IMR-90 (cell line): ENCODE measurements at regions not wholly inside any gene's neighbourhood (a gene's known extent, or its start where the extent isn't known, plus 50 kb on each side); places are given as distances from the start of the nearest gene placed in this dataset.

ENCODE experiments used
- ATAC-seq: fragments of 200-7000 bp; cut with Tn5 transposase; 2 replicates; pipeline ENCODE4 v1.9.1; 2020; ENCODE audit warnings: low read depth, mild to moderate bottlenecking, moderate library complexity
- BruUV-seq: library from RNA; stranded (reverse); fragments of 400-500 nt; replicated peaks from 2 replicates; lab custom pipeline; 2021; lab: Mats Ljungman, UMichigan
- CTCF ChIA-PET: fragments of 300-600 bp; formaldehyde crosslinking; extraction: SDS; loops from one replicate; lab custom pipeline; 2021; ENCODE audit warnings: antibody characterized with exemption; lab: Yijun Ruan, JAX
- POLR2A ChIA-PET: fragments of 300-600 bp; sonication (Branson Sonifier 250); formaldehyde crosslinking; loops from one replicate; lab custom pipeline; 2022; ENCODE audit warnings: antibody characterized with exemption; ENCODE audit not compliant: unreplicated experiment; lab: Charles Lee
- DNase-seq: peaks from one replicate; pipeline ENCODE4 v3.0.0; 2013
- H2AFZ ChIP-seq: replicated peaks from 2 replicates; pipeline ENCODE3; 2013; ENCODE audit warnings: low read length, mild to moderate bottlenecking; ENCODE audit not compliant: poor library complexity
- H2AK5ac ChIP-seq: 2 replicates; pipeline ENCODE4 v1.6.1; 2013; ENCODE audit warnings: low read depth, low read length, inconsistent platforms
- H2AK9ac ChIP-seq: replicated peaks from 2 replicates; pipeline ENCODE3; 2013; ENCODE audit warnings: mild to moderate bottlenecking, low read depth, low read length, moderate library complexity; ENCODE audit not compliant: poor library complexity
- H2BK120ac ChIP-seq: 2 replicates; pipeline ENCODE4 v1.6.1; 2013; ENCODE audit warnings: low read depth, low read length, inconsistent platforms
- H2BK15ac ChIP-seq: 3 replicates; pipeline ENCODE4 v1.6.1; 2013; ENCODE audit warnings: low read depth, low read length, inconsistent platforms
- H2BK20ac ChIP-seq: 2 replicates; pipeline ENCODE4 v1.6.1; 2013; ENCODE audit warnings: low read depth, mild to moderate bottlenecking, inconsistent platforms, low read length, moderate library complexity
- H2BK5ac ChIP-seq: 2 replicates; pipeline ENCODE4 v1.6.1; 2013; ENCODE audit warnings: mild to moderate bottlenecking, low read depth, low read length, inconsistent platforms; ENCODE audit not compliant: poor library complexity, severe bottlenecking
- H3K14ac ChIP-seq: replicated peaks from 2 replicates; pipeline ENCODE4 v1.6.1; 2013; ENCODE audit warnings: low read depth, low read length, inconsistent platforms
- H3K18ac ChIP-seq: 2 replicates; pipeline ENCODE4 v1.6.1; 2013; ENCODE audit warnings: low read depth, low read length, control low read depth
- H3K23ac ChIP-seq: 2 replicates; pipeline ENCODE4 v1.6.1; 2013; ENCODE audit warnings: low read depth, low read length, inconsistent platforms
- H3K27ac ChIP-seq: 2 replicates; pipeline ENCODE4 v1.5.1; 2013; ENCODE audit warnings: mild to moderate bottlenecking, control low read depth, low read length; ENCODE audit not compliant: insufficient read depth
- H3K27me3 ChIP-seq: 2 replicates; pipeline ENCODE4 v1.6.1; 2013; ENCODE audit warnings: low read length; ENCODE audit not compliant: control insufficient read depth, insufficient read depth
- H3K36me3 ChIP-seq: 2 replicates; pipeline ENCODE4 v1.6.1; 2013; ENCODE audit warnings: low read length, mixed read lengths; ENCODE audit not compliant: control insufficient read depth, insufficient read depth
- H3K4ac ChIP-seq: 2 replicates; pipeline ENCODE4 v1.6.1; 2013; ENCODE audit warnings: low read depth, low read length, inconsistent platforms
- H3K4me1 ChIP-seq: 2 replicates; pipeline ENCODE4 v1.6.1; 2013; ENCODE audit warnings: low read length, mixed read lengths; ENCODE audit not compliant: control insufficient read depth, insufficient read depth
- H3K4me2 ChIP-seq: 2 replicates; pipeline ENCODE4 v1.6.1; 2013; ENCODE audit warnings: low read depth, mild to moderate bottlenecking, control low read depth, low read length, moderate library complexity
- H3K4me3 ChIP-seq: 2 replicates; pipeline ENCODE4 v1.5.1; 2013; ENCODE audit warnings: low read depth, mild to moderate bottlenecking, control low read depth, low read length, moderate library complexity; ENCODE audit not compliant: insufficient read depth
- H3K56ac ChIP-seq: 2 replicates; pipeline ENCODE4 v1.6.1; 2013; ENCODE audit warnings: low read length, inconsistent platforms; ENCODE audit not compliant: insufficient read depth; ENCODE audit errors: extremely low read depth
- H3K79me1 ChIP-seq, 2 experiments: 2 replicates each; pipeline ENCODE4 v1.6.1; 2013; ENCODE audit warnings: low read length in 2 of 2, inconsistent platforms in 1 of 2, low read depth in 1 of 2
- H3K9ac ChIP-seq: 2 replicates; pipeline ENCODE4 v1.6.1; 2013; ENCODE audit warnings: low read depth, low read length, control low read depth
- H3K9me1 ChIP-seq: 2 replicates; pipeline ENCODE4 v1.6.1; 2013; ENCODE audit warnings: low read length, inconsistent platforms; ENCODE audit not compliant: insufficient read depth
- H3K9me3 ChIP-seq: 2 replicates; pipeline ENCODE4 v1.6.1; 2013; ENCODE audit warnings: low read length; ENCODE audit not compliant: control insufficient read depth, insufficient read depth
- H4K20me1 ChIP-seq: 2 replicates; pipeline ENCODE4 v1.6.1; 2013; ENCODE audit warnings: low read length, inconsistent platforms; ENCODE audit not compliant: insufficient read depth
- H4K5ac ChIP-seq: 2 replicates; pipeline ENCODE4 v1.6.1; 2013; ENCODE audit warnings: mild to moderate bottlenecking, low read depth, low read length, control low read depth
- H4K8ac ChIP-seq, 2 experiments: 2 replicates each; pipeline ENCODE4 v1.6.1; 2013; ENCODE audit warnings: low read depth in 2 of 2, low read length in 2 of 2, control low read depth in 1 of 2, inconsistent platforms in 1 of 2
- H4K91ac ChIP-seq: 2 replicates; pipeline ENCODE4 v1.6.1; 2013; ENCODE audit warnings: low read depth, low read length, inconsistent platforms; ENCODE audit not compliant: insufficient read depth
- BHLHE40 ChIP-seq: fragments of 150-350 bp; IDR thresholded peaks from 2 replicates; pipeline ENCODE4 v1.6.1; 2016; ENCODE audit warnings: mild to moderate bottlenecking, low read depth, low read length
- CEBPB ChIP-seq: IDR thresholded peaks from 2 replicates; pipeline ENCODE4 v1.6.1; 2012; ENCODE audit warnings: low read depth, low read length, improper control_type of control experiment
- CHD1 ChIP-seq: IDR thresholded peaks from 2 replicates; pipeline ENCODE4 v1.6.1; 2012; ENCODE audit warnings: low read depth, low read length, improper control_type of control experiment
- CTCF ChIP-seq: conservative IDR thresholded peaks from 2 replicates; pipeline ENCODE4 v1.5.1; 2012; ENCODE audit warnings: mild to moderate bottlenecking, low read depth, low read length, improper control_type of control experiment
- ELK1 ChIP-seq: fragments of 150-350 bp; IDR thresholded peaks from 2 replicates; pipeline ENCODE4 v1.6.1; 2016; ENCODE audit warnings: low read depth, mild to moderate bottlenecking, low read length, moderate library complexity, borderline replicate concordance
- FOS ChIP-seq: fragments of 150-350 bp; IDR thresholded peaks from 2 replicates; pipeline ENCODE4 v1.6.1; 2016; ENCODE audit warnings: low read depth, low read length
- MAFK ChIP-seq: IDR thresholded peaks from 2 replicates; pipeline ENCODE4 v1.6.1; 2012; ENCODE audit warnings: low read depth, low read length, improper control_type of control experiment
- MAZ ChIP-seq: IDR thresholded peaks from 2 replicates; pipeline ENCODE4 v1.6.1; 2012; ENCODE audit warnings: low read depth, mild to moderate bottlenecking, low read length, improper control_type of control experiment, moderate library complexity, borderline replicate concordance
- MXI1 ChIP-seq: IDR thresholded peaks from 2 replicates; pipeline ENCODE4 v1.6.1; 2012; ENCODE audit warnings: low read depth, mild to moderate bottlenecking, low read length, moderate library complexity, borderline replicate concordance
- NFE2L2 ChIP-seq: fragments of 150-350 bp; IDR thresholded peaks from 2 replicates; pipeline ENCODE4 v1.6.1; 2016; ENCODE audit warnings: low read depth, mild to moderate bottlenecking, low read length
- POLR2A ChIP-seq: IDR thresholded peaks from 2 replicates; pipeline ENCODE4 v1.6.1; 2012; ENCODE audit warnings: mild to moderate bottlenecking, low read depth, low read length
- RAD21 ChIP-seq: IDR thresholded peaks from 2 replicates; pipeline ENCODE4 v1.6.1; 2012; ENCODE audit warnings: low read length, improper control_type of control experiment
- RCOR1 ChIP-seq: IDR thresholded peaks from 2 replicates; pipeline ENCODE4 v1.6.1; 2012; ENCODE audit warnings: mild to moderate bottlenecking, low read length, improper control_type of control experiment; ENCODE audit not compliant: insufficient replicate concordance
- RFX5 ChIP-seq: IDR thresholded peaks from 2 replicates; pipeline ENCODE4 v1.8.0; 2012; ENCODE audit warnings: low read depth, mild to moderate bottlenecking, low read length, moderate library complexity
- SMC3 ChIP-seq: fragments of 150-350 bp; IDR thresholded peaks from 2 replicates; pipeline ENCODE4 v1.6.1; 2016; ENCODE audit warnings: low read depth, mild to moderate bottlenecking, antibody characterized with exemption, low read length, moderate library complexity
- USF2 ChIP-seq: fragments of 150-350 bp; IDR thresholded peaks from 2 replicates; pipeline ENCODE4 v1.6.1; 2017; ENCODE audit warnings: mild to moderate bottlenecking, antibody characterized with exemption, low read length, low read depth
- WGBS, 2 experiments: methylation state at CpG; one replicate each; pipeline versions ENCODE4 v1.1.5 to v1.1.7; 2013; ENCODE audit warnings: missing lambda C conversion rate in 2 of 2; ENCODE audit not compliant: insufficient read length in 1 of 2; ENCODE audit errors: extremely low coverage in 2 of 2; 5-methylcytosine and 5-hydroxymethylcytosine counted together
- dilution Hi-C: fragments of 300-500 bp; cut with HindIII; formaldehyde crosslinking; loops from one replicate; pipeline ENCODE4 v1.14.3; 2018; ENCODE audit warnings: low sequenced_read_pairs; ENCODE audit not compliant: unreplicated experiment
- in situ Hi-C: fragments of 300-500 bp; cut with MboI; formaldehyde crosslinking; loops from 3 replicates; pipeline ENCODE4 v1.14.3; 2019; ENCODE audit warnings: low sequenced_read_pairs, inconsistent platforms, mixed read lengths
- intact Hi-C: fragments of 100-400 bp; cut with micrococcal nuclease; formaldehyde crosslinking; loops from 2 replicates; pipeline ENCODE4 v1.10.0; 2022

- Histone ChIP-seq H3K4me1 (no peaks in the 10 kb centered on the region), H4K91ac (no peak overlapping the region), H3K27me3 (peaks cover 32% of the 10 kb centered on the region), H2BK15ac (no peak overlapping the region), H3K9me3 (peaks cover 2% of the 10 kb centered on the region; the same call in 1 of the 2 replicates), H2BK20ac (no peak overlapping the region), H3K14ac (no peak overlapping the region), H3K79me1 (no peaks in the 10 kb centered on the region), H2BK5ac (no peak overlapping the region), H4K5ac (no peak overlapping the region), H2BK120ac (no peak overlapping the region), H3K4ac (no peak overlapping the region), H4K20me1 (no peaks in the 10 kb centered on the region), H2AFZ (no peak overlapping the region), H3K23ac (no peak overlapping the region), H3K18ac (no peak overlapping the region), H2AK5ac (no peak overlapping the region), H2AK9ac (no peak overlapping the region), H4K8ac (no peak overlapping the region), H3K9me1 (no peaks in the 10 kb centered on the region), H3K4me3 (no peak overlapping the region), H3K27ac (no peak overlapping the region), H3K4me2 (no peak overlapping the region), H3K9ac (no peak overlapping the region), H3K36me3 (no peaks in the 10 kb centered on the region), H3K56ac (no peak overlapping the region)
- in situ Hi-C loops, result no loop called here
- ATAC-seq, result no peak
- WGBS, 2 experiments, result no CpG with 5 or more reads among the region's 10 CpGs
- ChIA-PET POLR2A (no interaction called here), CTCF (no interaction called here)
- dilution Hi-C loops, result no loop called here
- TF ChIP-seq NFE2L2 (no peak), MXI1 (no peak), CHD1 (no peak), RFX5 (no peak), POLR2A (no peak), MAZ (no peak), ELK1 (no peak), USF2 (no peak), CEBPB (no peak), CTCF (no peak), SMC3 (no peak), MAFK (no peak), BHLHE40 (no peak), RAD21 (no peak), FOS (no peak), RCOR1 (no peak)
- DNase-seq, result no peak
- BruUV-seq, result no TSS peak
- intact Hi-C loops, result no loop called here
These were observed 124.7 kb downstream of the ACKR3 start for GRCh38 chr2:236694146-236694888.
